ENCODE measurements at regions not wholly inside any gene's neighbourhood (a gene's known extent, or its start where the extent isn't known, plus 50 kb on each side); places are given as distances from the start of the nearest gene placed in this dataset.

DNA sequence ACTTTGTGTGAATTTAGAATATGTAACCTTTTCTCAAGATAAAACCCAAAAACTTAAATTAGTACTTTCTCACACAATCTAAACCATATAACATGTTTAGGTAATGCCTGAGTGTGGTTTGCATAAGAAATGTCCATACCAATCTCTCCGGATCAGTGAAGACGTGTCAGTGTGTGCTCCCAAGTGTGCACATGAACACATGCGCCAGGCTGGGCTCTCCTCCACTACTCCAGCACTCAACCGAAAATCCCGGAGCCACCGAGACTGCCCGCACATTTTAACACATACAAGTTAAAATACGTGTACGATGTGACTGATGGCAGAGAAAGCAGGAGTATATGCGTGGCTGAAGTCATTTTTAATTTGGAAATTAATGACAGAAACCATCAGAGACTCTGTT, 658.4 kb downstream of the EFNA5 start:
- TF ChIP-seq, protein P1, sequence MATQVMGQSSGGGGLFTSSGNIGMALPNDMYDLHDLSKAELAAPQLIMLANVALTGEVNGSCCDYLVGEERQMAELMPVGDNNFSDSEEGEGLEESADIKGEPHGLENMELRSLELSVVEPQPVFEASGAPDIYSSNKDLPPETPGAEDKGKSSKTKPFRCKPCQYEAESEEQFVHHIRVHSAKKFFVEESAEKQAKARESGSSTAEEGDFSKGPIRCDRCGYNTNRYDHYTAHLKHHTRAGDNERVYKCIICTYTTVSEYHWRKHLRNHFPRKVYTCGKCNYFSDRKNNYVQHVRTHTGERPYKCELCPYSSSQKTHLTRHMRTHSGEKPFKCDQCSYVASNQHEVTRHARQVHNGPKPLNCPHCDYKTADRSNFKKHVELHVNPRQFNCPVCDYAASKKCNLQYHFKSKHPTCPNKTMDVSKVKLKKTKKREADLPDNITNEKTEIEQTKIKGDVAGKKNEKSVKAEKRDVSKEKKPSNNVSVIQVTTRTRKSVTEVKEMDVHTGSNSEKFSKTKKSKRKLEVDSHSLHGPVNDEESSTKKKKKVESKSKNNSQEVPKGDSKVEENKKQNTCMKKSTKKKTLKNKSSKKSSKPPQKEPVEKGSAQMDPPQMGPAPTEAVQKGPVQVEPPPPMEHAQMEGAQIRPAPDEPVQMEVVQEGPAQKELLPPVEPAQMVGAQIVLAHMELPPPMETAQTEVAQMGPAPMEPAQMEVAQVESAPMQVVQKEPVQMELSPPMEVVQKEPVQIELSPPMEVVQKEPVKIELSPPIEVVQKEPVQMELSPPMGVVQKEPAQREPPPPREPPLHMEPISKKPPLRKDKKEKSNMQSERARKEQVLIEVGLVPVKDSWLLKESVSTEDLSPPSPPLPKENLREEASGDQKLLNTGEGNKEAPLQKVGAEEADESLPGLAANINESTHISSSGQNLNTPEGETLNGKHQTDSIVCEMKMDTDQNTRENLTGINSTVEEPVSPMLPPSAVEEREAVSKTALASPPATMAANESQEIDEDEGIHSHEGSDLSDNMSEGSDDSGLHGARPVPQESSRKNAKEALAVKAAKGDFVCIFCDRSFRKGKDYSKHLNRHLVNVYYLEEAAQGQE (IDR thresholded peaks at IDR 0.05; ENCODE audit: insufficient read depth in 1 of 2, low read depth in 2 of 2, low read length in 2 of 2), result no peak
- no peak for TF ChIP-seq POLR2AphosphoS5 (IDR thresholded peaks at IDR 0.05; ENCODE audit: low read depth, low read length)
- TF ChIP-seq TAF1 (IDR thresholded peaks at IDR 0.05; ENCODE audit: borderline replicate concordance, insufficient read depth, low read length), result no peak
- no peak for TF ChIP-seq SIN3A (IDR thresholded peaks at IDR 0.05; ENCODE audit: borderline replicate concordance, insufficient read depth, low read length)

Data from PFSK-1 (cell line).